RWPE2 (cell line): ENCODE measurements at regions not wholly inside any gene's neighbourhood (a gene's known extent, or its start where the extent isn't known, plus 50 kb on each side); places are given as distances from the start of the nearest gene placed in this dataset.
"Not testable (repeated sequence)": the region's sequence is repeated elsewhere in the genome, so short reads cannot be mapped to it uniquely, and the experiment has no call there.

Source experiments
- ATAC-seq: fragments of 200-7000 bp; cut with Tn5 transposase; 3 replicates; pipeline ENCODE4 v1.9.1; 2021; ENCODE audit warnings: low read depth
- DNase-seq: peaks from one replicate; pipeline ENCODE4 v3.0.0-alpha.2; 2020; ENCODE audit warnings: low spot score
- H3K27ac ChIP-seq: fragments of 450-650 bp; 2 replicates; pipeline ENCODE4 v1.5.1; 2017; ENCODE audit warnings: mild to moderate bottlenecking; ENCODE audit not compliant: poor library complexity, severe bottlenecking
- H3K27me3 ChIP-seq: fragments of 250-450 bp; sonication (Bioruptor Pico); 2 replicates; pipeline ENCODE4 v1.5.1; 2021; ENCODE audit warnings: mild to moderate bottlenecking, moderate library complexity; ENCODE audit not compliant: insufficient read depth, poor library complexity, severe bottlenecking
- H3K36me3 ChIP-seq: fragments of 250-450 bp; sonication (Bioruptor Pico); 2 replicates; pipeline ENCODE4 v1.5.1; 2020; ENCODE audit warnings: low read depth, mild to moderate bottlenecking, moderate library complexity
- H3K4me1 ChIP-seq: fragments of 250-450 bp; sonication (Bioruptor Pico); 2 replicates; pipeline ENCODE4 v1.5.1; 2021; ENCODE audit warnings: mild to moderate bottlenecking, moderate library complexity; ENCODE audit not compliant: insufficient read depth, poor library complexity, severe bottlenecking
- H3K4me3 ChIP-seq: fragments of 250-450 bp; sonication (Bioruptor Pico); 2 replicates; pipeline ENCODE4 v1.5.1; 2021; ENCODE audit warnings: mild to moderate bottlenecking, moderate library complexity; ENCODE audit not compliant: severe bottlenecking
- H3K9me3 ChIP-seq: fragments of 250-450 bp; sonication (Bioruptor Pico); 2 replicates; pipeline ENCODE4 v1.5.1; 2021; ENCODE audit warnings: mild to moderate bottlenecking, moderate library complexity; ENCODE audit not compliant: severe bottlenecking
- TF ChIP-seq, protein P1 (sequence below): fragments of 450-650 bp; IDR thresholded peaks from one replicate; pipeline ENCODE4 v1.5.1; 2017; ENCODE audit warnings: mild to moderate bottlenecking, moderate library complexity; ENCODE audit not compliant: poor library complexity, severe bottlenecking

DNA sequence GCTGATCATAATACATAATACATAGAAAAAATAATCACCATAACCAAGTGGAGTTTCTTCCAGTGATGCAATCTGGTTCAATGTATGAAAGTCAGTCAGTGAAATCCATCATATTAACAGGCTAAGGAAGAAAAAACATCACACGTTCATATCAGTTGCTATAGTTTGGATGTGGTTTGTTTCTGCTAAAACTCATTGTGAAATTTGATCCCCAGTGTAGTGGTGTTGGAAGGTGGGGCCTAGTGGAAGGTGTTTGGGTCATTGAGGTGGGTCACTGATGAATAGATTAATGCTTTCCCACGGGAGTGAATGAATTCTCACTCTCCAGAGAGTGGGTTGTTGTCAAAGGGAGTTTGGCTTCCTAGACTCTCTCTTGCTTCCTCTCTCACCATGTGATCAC lies 84.6 kb upstream of the PTGDR start:
- H3K4me1 ChIP-seq: no peaks in the 10 kb centered on the region
- no peak overlapping the region for H3K4me3 ChIP-seq
- H3K27ac ChIP-seq: no peak overlapping the region
- no peaks in the 10 kb centered on the region for H3K27me3 ChIP-seq
- TF ChIP-seq, protein P1, sequence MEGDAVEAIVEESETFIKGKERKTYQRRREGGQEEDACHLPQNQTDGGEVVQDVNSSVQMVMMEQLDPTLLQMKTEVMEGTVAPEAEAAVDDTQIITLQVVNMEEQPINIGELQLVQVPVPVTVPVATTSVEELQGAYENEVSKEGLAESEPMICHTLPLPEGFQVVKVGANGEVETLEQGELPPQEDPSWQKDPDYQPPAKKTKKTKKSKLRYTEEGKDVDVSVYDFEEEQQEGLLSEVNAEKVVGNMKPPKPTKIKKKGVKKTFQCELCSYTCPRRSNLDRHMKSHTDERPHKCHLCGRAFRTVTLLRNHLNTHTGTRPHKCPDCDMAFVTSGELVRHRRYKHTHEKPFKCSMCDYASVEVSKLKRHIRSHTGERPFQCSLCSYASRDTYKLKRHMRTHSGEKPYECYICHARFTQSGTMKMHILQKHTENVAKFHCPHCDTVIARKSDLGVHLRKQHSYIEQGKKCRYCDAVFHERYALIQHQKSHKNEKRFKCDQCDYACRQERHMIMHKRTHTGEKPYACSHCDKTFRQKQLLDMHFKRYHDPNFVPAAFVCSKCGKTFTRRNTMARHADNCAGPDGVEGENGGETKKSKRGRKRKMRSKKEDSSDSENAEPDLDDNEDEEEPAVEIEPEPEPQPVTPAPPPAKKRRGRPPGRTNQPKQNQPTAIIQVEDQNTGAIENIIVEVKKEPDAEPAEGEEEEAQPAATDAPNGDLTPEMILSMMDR: no peak
- no peaks in the 10 kb centered on the region for H3K36me3 ChIP-seq
- DNase-seq: no peak
- no peaks in the 10 kb centered on the region for H3K9me3 ChIP-seq
- no peak for ATAC-seq

DNA sequence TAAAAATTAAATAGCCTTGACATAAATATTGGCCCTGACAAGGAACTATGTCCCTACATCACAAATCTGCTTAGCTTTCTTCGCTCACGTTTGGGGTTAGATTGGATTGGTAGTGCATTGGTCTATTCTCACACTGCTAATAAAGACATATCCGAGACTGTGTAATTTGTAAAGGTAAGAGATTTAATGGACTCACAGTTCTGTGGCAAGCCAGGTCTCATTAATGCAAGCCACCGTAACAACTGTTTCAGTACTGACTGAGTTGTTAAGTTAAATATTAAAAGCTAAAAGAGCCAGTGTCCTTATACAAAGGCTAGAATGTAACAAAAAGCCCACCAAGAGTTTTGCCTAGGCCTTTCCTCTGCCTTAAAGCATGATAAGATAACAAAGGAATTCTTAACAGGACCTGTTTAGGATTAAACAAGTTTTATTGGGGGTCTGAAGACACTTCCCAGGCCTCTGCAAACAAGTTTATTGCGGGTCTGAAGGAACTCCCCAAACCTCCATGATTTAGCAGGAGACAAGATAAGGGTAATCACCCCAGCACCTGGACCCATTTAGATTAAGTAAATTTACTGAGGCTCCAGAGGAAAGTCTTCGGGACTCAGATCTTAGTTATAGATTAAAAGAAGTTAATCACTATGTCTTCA lies 88.2 kb upstream of the PTGDR start:
- H3K9me3 ChIP-seq: no peaks in the 10 kb centered on the region
- no peak overlapping the region for H3K27ac ChIP-seq
- TF ChIP-seq, protein P1: no peak

DNA sequence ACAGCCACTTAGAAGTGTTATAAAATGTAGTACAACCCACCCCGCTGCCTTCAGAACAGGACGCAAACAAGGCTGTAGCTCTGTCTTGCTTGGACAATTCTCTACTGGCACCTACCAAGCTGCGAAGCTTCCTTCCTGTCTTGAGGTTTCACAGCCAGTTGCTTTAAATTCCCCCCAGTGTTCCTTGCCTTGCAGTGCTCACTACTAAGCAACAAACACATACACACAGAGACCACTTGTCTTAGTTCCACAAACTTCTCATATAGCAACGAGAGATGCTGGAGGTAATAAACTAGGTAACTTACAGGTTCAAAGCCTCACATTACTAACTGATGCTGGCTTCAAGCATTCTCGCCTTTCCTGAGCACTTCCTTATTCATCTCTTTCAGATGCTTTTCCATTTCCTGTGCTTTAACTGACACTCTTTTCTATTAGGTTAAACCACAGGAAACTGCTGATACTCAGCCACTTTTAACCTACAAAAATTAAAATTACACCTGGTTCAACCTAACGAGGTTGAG lies 91.5 kb upstream of the PTGDR start:
- Histone ChIP-seq H3K4me1 (no peaks in the 10 kb centered on the region), H3K9me3 (peaks cover 8% of the 10 kb centered on the region), H3K27me3 (no peaks in the 10 kb centered on the region), H3K4me3 (no peak overlapping the region), H3K36me3 (no peaks in the 10 kb centered on the region), H3K27ac (no peak overlapping the region)
- ATAC-seq (no peak), DNase-seq (no peak)
- TF ChIP-seq, protein P1: no peak

More for the DNA sequence above, 88.2 kb upstream of the PTGDR start:
- DNase-seq (no peak), ATAC-seq (no peak)
- Histone ChIP-seq H3K4me1 (no peaks in the 10 kb centered on the region), H3K27me3 (no peaks in the 10 kb centered on the region), H3K4me3 (no peak overlapping the region), H3K36me3 (no peaks in the 10 kb centered on the region)

DNA sequence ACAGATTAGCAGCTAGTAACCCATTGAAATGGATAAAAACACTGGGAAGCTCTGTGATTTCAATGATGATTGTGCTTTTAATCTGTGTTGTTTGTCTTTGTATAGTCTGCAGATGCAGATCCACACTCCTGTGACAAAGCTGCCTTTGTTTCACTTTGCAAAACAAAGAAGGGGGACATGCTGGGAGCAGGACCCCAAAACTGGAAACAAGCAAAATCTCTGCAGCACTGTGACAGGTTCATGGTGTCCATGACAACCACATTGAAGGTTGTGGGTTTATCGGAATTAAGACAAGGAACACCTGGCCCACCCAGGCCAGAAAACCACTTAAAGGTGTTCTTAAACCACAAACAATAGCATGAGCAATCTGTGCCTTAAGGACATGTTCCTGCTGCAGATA lies 95.6 kb upstream of the PTGDR start:
- not testable (repeated sequence) for ATAC-seq

DNA sequence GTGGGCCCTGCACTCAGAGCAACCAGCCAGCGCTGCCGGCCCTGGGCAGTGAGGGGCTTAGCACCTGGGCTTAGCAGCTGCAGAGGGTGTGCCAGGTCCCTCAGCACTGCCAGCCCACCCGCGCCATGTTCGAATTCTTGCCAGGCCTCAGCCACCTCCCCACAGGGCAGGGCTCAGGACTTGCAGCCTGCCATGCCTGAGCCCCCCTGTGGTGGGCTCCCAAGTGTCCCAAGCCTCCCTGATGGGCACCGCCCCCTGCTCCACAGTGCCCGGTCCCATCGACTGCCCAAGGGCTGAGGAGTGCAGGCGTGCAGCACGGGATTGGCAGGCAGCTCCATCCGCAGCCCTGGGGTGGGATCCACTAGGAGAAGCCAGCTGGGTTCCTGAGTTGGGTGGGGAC lies 98.0 kb upstream of the NID2 start:
- H3K9me3 ChIP-seq: no peaks in the 10 kb centered on the region
- ATAC-seq: no peak
- H3K4me1 ChIP-seq: no peaks in the 10 kb centered on the region
- no peak overlapping the region for H3K4me3 ChIP-seq
- H3K27ac ChIP-seq: no peak overlapping the region
- H3K36me3 ChIP-seq: no peaks in the 10 kb centered on the region
- H3K27me3 ChIP-seq: no peaks in the 10 kb centered on the region
- no peak for DNase-seq
- TF ChIP-seq, protein P1: no peak

More for the DNA sequence above, 95.6 kb upstream of the PTGDR start:
- DNase-seq, H3K4me3 ChIP-seq, H3K36me3 ChIP-seq, H3K9me3 ChIP-seq, H3K4me1 ChIP-seq, H3K27me3 ChIP-seq, H3K27ac ChIP-seq: not testable (repeated sequence)
